ENCODE measurements at regions not wholly inside any gene's neighbourhood (a gene's known extent, or its start where the extent isn't known, plus 50 kb on each side); places are given as distances from the start of the nearest gene placed in this dataset.

GRCh38 chr5:84683594-84683993 lies 298.9 kb upstream of the EDIL3 start:
- no peaks in the 10 kb centered on the region for H3K27me3 ChIP-seq
- TF ChIP-seq POLR2AphosphoS5 (IDR thresholded peaks at IDR 0.05; ENCODE audit: insufficient read depth in 1 of 2, low read depth in 1 of 2) (no peak), POLR2A (IDR thresholded peaks at IDR 0.05) (no peak)
- TF ChIP-seq, protein P1, sequence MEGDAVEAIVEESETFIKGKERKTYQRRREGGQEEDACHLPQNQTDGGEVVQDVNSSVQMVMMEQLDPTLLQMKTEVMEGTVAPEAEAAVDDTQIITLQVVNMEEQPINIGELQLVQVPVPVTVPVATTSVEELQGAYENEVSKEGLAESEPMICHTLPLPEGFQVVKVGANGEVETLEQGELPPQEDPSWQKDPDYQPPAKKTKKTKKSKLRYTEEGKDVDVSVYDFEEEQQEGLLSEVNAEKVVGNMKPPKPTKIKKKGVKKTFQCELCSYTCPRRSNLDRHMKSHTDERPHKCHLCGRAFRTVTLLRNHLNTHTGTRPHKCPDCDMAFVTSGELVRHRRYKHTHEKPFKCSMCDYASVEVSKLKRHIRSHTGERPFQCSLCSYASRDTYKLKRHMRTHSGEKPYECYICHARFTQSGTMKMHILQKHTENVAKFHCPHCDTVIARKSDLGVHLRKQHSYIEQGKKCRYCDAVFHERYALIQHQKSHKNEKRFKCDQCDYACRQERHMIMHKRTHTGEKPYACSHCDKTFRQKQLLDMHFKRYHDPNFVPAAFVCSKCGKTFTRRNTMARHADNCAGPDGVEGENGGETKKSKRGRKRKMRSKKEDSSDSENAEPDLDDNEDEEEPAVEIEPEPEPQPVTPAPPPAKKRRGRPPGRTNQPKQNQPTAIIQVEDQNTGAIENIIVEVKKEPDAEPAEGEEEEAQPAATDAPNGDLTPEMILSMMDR (IDR thresholded peaks at IDR 0.05): no peak
- H3K36me3 ChIP-seq: no peaks in the 10 kb centered on the region
- no peak overlapping the region for H3K27ac ChIP-seq
- H3K4me3 ChIP-seq: no peak overlapping the region
- no peak for DNase-seq (ENCODE audit: extremely low spot score in 2 of 2)
- intact Hi-C loops (cut with DNase I): no loop called here
- no peaks in the 10 kb centered on the region for H3K9me3 ChIP-seq
- no peaks in the 10 kb centered on the region for H3K4me1 ChIP-seq

GRCh38 chr5:84682531-84682930 lies 297.9 kb upstream of the EDIL3 start:
- H3K27me3 ChIP-seq: no peaks in the 10 kb centered on the region
- intact Hi-C loops (cut with DNase I): no loop called here
- no peak overlapping the region for H3K4me3 ChIP-seq
- H3K9me3 ChIP-seq: no peaks in the 10 kb centered on the region
- no peak overlapping the region for H3K27ac ChIP-seq
- no peaks in the 10 kb centered on the region for H3K4me1 ChIP-seq
- TF ChIP-seq, protein P1 (IDR thresholded peaks at IDR 0.05): no peak
- no peak for TF ChIP-seq POLR2A (IDR thresholded peaks at IDR 0.05)
- TF ChIP-seq POLR2AphosphoS5 (IDR thresholded peaks at IDR 0.05; ENCODE audit: insufficient read depth in 1 of 2, low read depth in 1 of 2): no peak
- no peak for DNase-seq (ENCODE audit: extremely low spot score in 2 of 2)
- H3K36me3 ChIP-seq: no peaks in the 10 kb centered on the region

DNA sequence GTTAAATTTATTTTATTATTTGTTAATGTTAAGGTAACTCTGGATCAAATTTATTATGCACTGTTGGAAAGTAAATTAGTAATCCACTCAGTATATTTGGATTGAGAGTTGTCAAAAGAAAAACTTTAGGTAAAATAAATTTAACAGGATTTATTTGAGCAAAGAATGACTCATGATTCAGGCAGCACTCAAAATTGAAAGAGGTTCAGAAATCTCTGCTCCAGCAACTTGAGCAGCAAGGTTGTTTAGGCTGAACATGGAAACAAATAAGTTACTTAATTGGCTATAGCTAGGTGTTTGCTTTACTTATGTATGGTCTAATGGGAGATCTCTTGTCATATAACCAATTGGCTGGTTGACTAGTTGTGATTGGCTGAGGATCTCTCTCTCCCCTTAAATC lies 296.2 kb upstream of the EDIL3 start:
- Histone ChIP-seq H3K27ac (no peak overlapping the region), H3K36me3 (no peaks in the 10 kb centered on the region), H3K4me1 (no peaks in the 10 kb centered on the region), H3K4me3 (no peak overlapping the region), H3K27me3 (no peaks in the 10 kb centered on the region), H3K9me3 (no peaks in the 10 kb centered on the region)
- intact Hi-C loops (cut with DNase I): no loop called here
- DNase-seq (ENCODE audit: extremely low spot score in 2 of 2): no peak
- no peak for TF ChIP-seq POLR2A (IDR thresholded peaks at IDR 0.05)
- TF ChIP-seq POLR2AphosphoS5 (IDR thresholded peaks at IDR 0.05; ENCODE audit: insufficient read depth in 1 of 2, low read depth in 1 of 2): no peak
- TF ChIP-seq, protein P1 (IDR thresholded peaks at IDR 0.05): no peak

GRCh38 chr5:84673785-84674184 lies 289.1 kb upstream of the EDIL3 start:
- Histone ChIP-seq H3K36me3 (no peaks in the 10 kb centered on the region), H3K27me3 (no peaks in the 10 kb centered on the region), H3K9me3 (no peaks in the 10 kb centered on the region), H3K4me3 (no peak overlapping the region), H3K4me1 (no peaks in the 10 kb centered on the region), H3K27ac (no peak overlapping the region)
- no peak for DNase-seq (ENCODE audit: extremely low spot score in 2 of 2)
- TF ChIP-seq POLR2A (IDR thresholded peaks at IDR 0.05) (no peak), POLR2AphosphoS5 (IDR thresholded peaks at IDR 0.05; ENCODE audit: insufficient read depth in 1 of 2, low read depth in 1 of 2) (no peak)
- TF ChIP-seq, protein P1 (IDR thresholded peaks at IDR 0.05): no peak
- intact Hi-C loops (cut with DNase I): no loop called here

- Histone ChIP-seq H3K27me3 (no peaks in the 10 kb centered on the region), H3K4me3 (no peak overlapping the region), H3K9me3 (no peaks in the 10 kb centered on the region), H3K36me3 (no peaks in the 10 kb centered on the region), H3K27ac (no peak overlapping the region), H3K4me1 (no peaks in the 10 kb centered on the region)
- no peak for DNase-seq (ENCODE audit: extremely low spot score in 2 of 2)
- TF ChIP-seq POLR2A (IDR thresholded peaks at IDR 0.05): no peak
- TF ChIP-seq, protein P1 (IDR thresholded peaks at IDR 0.05): no peak
- intact Hi-C loops (cut with DNase I): no loop called here
Observed at GRCh38 chr5:84667576-84667975, 282.9 kb upstream of the EDIL3 start.
